GM19239 (cell line): ENCODE measurements at regions not wholly inside any gene's neighbourhood (a gene's known extent, or its start where the extent isn't known, plus 50 kb on each side); places are given as distances from the start of the nearest gene placed in this dataset.

Source experiments
- DNase-seq: peaks from one replicate; pipeline ENCODE4 v3.0.0; 2011; ENCODE audit warnings: low spot score; ENCODE audit not compliant: insufficient read length
- FAIRE-seq: peaks from 2 replicates; lab custom pipeline; 2011; peaks lifted over from hg19 to GRCh38; lab: Jason Lieb, UNC

DNA sequence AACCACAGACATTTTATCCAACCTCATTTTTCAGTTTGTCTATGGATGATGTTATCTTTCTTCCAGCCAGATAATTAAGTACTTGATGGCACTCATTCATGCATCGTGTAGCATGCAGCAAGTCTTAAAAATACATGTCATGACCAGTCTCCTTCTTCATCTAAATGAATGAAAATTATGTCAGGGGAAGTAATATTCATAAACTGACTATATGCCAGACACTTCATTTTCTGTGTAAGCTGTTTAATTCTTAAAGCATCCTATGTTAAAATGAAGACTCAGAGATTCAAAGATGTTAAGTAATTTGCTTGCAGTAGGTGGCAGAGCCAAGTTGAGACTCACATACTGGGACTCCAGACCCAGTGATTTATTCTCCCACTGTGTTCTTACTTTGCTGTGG is 181.7 kb upstream of the CD180 start:
- FAIRE-seq (no peak), DNase-seq (no peak)

DNA sequence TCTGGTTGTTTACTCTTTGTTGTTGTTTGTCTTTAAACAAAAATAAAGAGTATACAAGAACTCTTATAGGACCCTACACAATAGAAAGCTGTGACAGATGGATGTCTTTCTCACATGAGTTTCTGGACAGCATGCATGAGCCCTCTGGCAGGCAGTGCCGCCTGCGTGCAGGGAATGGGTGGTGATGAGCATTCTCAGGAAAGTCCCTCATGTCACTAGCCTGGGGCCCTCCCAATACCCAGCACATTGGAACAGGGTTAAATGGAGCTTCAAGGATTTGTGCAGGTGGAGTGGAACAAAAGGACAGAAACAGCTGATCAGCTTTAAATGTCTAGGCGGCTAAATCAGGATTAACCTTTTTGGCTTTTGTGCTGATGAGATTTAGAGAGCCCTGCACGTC is 181.0 kb upstream of the CD180 start:
- FAIRE-seq (no peak), DNase-seq (no peak)

DNA sequence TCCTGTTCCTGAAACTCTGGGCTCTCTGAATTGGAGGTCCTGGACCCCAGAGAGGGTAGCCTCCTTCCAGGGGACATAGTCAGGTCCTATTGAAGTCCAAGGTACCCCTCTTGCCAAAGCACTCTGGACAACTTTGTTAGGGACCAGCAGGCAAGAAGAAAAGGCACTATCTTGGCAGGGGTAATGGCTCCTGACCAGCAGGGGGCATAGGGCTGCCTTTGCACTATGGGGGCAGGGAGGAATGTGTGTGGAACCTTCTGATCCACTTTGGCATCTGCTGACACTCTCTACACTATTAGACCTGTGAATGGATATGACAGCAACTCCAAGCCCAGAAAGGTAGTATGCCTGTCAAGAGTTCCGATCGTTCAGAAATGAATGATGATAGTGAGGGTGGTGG is 179.0 kb upstream of the CD180 start:
- no peak for DNase-seq
- FAIRE-seq: no peak

DNA sequence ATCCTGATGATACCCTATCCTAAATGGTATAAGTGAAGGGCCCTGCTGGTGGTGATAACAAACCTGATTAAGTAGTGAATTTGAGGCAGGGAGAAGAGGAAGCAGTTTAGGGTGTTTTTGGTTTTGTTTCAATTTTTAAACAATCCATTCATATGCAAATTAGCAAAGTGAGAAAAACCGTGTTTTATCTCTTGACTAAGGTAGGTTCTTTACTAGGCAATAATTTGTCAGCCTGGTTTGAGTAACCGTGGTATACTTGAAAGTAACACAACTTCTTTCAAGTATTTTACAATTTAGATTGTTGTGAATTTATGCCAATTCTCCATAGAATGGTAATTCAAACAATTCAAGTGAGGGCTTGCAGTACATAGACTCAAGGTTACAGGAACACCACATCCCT is 177.8 kb upstream of the CD180 start:
- DNase-seq: no peak
- no peak for FAIRE-seq

DNA sequence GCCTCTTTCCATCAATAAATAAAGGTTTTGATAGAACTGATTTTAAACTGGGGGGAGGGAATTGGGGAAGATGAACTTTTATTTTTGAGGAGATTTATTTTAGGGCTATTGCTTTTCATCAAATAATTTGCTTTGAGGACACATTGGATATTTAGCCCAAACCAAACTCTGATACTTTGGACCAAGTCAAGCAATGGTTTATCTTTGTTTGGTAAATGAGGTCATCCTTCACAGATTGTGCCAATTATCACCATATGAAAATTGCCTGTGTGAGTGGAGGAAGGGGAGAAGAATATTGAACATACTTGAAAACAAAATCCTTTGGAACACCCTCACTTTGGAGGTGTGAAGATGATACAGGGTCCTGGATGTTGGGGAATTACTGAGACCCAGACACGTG is 176.9 kb upstream of the CD180 start:
- DNase-seq (no peak), FAIRE-seq (no peak)

DNA sequence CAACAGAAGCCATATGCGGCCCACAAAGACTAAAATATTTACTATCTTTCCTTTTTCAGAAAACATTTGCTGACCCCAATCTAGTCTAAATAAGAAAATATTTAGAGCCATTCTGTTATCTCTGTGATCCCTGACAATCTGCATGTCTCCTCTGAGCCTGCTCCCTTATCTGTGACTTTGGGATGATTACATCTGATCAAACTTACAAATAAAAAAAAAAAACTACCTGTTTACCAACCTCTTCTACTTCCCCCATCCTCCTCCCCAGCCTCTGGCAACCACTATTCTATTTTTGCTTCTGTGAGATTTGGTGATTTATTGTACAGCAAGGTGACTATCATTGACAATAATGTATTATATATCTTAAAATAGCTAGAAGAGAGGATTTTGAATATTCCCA is 176.3 kb upstream of the CD180 start:
- DNase-seq (no peak), FAIRE-seq (no peak)

DNA sequence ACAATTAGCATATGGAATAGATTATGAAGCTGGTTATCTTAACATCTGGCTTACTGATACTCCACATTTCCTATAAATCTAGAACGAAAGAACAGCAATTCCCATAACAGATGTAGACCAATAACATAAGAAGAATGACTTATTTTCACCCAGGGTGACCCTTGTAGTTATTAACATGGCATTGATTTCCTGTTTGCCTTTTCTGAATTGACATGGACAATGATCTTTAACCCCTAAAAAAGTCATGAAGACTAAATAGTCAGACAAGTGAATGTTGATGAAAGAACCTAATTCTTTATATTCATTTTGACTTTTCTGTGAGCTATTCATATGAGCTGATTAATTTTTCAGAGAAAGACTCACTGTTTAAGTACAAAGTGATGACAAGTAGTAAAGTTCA is 175.3 kb upstream of the CD180 start:
- no peak for FAIRE-seq
- no peak for DNase-seq

DNA sequence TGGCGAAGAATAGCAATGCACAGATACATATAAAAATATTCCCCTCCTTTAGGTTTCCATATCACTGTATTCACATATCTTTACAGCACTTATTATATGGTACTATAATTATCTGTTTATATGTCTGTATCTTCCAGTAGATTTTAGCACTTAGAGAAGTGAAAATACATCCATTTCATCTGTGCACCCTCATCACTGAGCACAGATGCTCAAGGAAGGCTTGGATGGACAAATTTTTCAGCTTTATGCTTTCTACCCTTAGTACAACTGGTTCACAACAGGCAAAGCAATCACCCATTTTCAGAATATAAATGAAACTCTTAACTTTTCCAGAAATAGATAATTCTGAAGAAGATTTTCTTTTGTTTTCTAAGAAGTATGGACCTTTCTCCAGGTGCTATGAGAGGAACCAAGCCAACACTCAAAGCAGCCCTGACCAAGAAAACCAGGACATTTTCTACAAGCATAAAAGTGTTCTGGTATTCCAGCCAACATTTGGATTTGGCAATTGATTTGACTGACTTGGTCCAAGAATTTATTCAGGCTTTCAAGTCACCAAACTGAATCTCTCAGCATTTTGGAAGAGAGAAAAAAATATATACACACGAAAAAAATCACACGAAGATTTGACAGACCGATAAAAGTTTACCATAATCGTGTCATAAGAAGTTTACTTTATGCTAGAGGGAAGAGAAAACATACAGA is 170.2 kb upstream of the CD180 start:
- no peak for FAIRE-seq

DNA sequence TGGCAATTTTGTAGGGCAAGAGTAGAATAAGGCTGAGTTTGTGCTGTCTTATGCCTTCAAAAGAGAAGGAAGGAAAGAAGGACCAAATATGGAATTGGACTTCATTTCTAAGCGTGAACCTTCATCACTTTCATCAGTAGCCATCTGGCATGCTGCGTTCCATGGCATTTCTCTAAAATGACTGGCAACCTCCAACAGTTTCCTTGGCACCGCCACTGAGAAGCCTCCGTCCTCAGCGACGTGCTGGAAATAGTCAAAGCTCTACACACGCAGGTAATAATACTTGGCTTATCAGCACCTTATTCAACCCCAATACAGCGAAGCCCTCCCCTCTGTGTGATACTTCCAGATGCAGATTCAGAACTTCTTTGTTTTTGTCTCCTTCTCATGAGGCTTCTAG is 169.7 kb upstream of the CD180 start:
- FAIRE-seq: no peak
- no peak for DNase-seq

More for the DNA sequence above, 170.2 kb upstream of the CD180 start:
- DNase-seq: no peak

DNA sequence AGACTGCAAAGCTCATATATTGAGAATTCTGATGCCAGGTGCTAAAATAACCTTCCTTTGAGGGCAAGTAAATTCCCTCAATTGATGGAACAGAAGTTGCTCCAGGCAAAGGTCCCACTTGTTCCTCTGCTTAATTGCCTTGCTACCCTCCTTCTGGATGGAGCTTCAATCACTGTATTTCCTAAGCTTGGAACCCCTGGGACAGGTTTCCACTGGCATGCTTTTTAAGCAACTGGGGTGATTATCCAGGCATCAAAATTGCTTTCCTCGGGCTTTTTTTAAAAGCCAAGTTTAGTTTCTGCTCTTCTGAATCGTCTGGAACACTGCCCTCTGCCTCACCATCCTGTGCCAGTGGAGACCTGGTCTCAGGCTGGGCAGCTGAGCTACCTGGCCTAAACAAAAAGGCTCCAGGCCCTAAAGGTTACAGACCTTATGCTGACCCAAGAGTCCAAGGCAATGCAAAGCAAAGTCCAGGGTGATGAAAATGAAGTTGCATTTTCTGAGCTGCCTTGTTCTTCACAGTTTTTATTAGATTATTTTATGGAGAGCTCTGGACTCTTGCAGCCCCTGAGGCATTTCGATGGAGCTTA is 167.9 kb upstream of the CD180 start:
- DNase-seq: no peak
- FAIRE-seq: no peak

DNA sequence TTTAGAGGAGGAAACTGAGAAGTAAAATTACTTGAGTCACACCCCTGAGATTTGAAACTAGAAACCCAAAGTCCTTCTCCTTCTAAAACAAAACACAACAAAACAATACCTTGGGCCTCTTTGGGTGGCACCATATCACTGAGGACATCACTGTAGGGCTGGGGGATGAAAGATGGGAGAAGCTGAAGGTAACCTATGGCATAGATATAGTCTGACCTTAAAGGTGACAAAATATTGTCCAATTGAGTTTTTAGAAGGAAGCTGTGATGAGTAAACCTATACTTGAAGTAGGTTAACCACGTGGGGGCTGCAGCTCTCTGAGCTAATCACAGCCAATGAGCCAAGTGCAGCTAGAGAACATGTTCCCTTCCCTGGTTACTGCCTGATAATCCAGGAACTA is 167.4 kb upstream of the CD180 start:
- no peak for FAIRE-seq
- no peak for DNase-seq

DNA sequence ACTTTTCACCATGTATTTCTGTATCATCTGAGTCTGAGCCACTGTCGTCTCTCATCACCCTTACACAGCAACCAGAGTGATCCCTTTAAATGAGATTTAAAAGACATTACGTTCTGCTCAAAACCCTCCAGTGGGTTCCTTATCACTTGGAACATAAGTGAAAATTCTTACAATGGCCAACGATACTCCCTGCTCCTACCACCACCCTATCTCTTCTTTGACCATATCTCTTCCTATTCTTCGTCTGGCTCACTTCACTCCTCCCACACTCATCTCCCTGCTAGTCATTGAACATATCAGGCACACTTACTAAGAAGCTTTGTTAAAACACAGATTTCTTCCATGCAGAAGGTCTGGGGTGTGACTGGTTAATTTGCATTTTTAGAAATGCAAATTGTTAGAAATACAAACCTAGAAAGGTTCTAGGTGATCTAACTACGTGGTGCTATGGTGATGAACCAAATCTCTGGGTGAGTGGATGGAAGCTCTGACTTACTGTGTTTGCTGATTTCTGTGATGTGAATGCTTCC is 166.6 kb upstream of the CD180 start:
- DNase-seq (no peak), FAIRE-seq (no peak)

DNA sequence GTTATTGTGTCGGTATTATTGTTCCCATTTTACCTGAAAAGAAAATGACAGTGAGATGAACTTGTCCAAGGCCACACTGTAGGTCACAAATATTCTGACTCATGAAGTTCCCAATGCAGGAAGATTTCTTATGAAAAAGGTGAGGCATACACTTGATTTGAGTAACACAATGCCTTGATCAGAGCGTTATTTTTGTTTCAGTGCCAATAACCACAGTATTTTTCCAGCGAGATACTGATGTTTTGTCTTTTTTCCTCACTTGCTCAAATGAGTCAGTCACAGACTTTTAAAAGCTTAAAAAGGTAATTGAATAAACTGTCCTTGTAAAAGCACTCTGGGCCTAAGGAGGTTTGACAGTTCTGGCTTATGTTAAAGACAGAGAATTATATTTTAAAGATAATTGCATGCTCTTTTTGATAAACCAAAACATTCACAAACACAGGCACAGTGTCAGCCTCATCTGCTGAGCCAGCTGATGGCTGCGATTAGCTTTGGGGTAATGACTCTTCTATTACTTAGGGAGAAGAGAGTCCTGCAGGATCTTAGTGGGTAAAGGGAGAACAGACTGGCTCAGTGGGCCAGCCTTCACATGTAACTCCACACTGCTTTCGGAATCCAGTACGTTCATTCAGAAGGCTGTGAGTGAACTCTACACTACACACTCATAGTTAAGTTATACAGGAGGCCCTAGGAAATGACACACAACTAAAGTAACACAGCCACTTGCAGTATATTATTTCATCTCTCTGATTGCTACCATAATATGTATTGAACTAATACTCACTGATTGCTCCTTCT is 165.5 kb upstream of the CD180 start:
- FAIRE-seq (no peak), DNase-seq (no peak)

DNA sequence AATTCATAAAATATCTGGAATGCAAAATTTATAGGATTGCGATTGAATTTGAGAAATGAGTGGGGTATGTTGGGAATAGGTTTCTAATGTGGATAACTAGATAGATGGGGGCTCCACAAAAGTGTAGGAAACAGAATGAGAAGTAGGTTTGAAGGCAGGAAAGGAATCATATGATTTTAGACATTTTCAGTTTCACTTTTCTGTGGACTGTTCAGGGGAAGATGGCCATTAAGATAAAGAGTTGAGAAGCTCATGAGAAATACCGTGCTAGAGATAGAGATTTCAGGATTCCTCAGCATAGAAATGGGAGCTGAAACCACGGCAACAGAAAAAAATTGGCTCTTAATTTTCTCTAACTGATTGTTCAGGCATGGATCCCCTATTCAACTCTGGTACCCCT is 163.4 kb upstream of the CD180 start:
- FAIRE-seq (no peak), DNase-seq (no peak)

DNA sequence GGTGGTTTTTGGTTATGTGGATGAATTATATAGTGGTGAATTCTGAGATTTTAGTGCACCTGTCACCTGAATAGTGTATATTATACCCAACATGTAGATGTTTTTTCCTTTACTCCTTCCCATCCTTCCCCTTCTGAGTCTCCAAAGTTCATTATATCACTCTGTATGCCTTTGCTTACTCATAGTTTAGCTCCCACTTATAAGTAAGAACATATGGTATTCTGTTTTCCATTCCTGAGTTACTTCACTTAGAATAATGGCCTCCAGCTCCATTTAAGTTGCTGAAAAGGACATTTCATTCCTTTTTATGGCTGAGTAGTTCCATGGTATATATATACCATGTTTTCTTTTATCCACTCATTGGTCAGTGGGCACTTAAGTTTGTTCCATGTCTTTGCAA is 161.6 kb upstream of the CD180 start:
- FAIRE-seq: no peak
- DNase-seq: no peak

DNA sequence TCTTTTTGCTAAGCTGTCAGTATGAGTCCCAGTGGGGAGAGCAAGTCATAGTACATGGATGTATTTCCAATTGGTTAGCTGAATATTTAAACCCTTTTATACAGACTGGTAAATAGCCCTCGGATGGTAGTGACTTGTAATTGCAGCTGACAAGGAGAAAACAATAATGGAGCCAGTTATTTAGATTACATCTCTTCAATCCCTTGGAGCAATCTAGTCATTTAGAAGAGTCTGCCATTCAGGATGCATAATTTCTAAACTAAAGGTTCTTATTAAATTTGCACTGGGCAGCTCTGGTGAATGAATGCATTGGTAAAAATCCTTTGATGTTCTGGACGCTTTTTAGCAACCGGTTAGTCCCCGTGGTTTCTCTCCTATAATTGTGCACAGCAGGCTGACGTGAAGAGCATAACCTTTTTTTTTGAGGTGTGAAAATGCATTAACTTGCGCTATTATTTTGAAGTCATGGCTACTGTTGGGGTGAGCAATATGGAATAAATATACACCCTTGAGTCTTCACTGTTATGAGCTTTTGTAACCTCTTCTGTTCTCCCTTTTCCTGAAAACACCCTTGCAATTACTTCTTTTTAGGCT is 158.6 kb upstream of the CD180 start:
- DNase-seq (no peak), FAIRE-seq (no peak)

DNA sequence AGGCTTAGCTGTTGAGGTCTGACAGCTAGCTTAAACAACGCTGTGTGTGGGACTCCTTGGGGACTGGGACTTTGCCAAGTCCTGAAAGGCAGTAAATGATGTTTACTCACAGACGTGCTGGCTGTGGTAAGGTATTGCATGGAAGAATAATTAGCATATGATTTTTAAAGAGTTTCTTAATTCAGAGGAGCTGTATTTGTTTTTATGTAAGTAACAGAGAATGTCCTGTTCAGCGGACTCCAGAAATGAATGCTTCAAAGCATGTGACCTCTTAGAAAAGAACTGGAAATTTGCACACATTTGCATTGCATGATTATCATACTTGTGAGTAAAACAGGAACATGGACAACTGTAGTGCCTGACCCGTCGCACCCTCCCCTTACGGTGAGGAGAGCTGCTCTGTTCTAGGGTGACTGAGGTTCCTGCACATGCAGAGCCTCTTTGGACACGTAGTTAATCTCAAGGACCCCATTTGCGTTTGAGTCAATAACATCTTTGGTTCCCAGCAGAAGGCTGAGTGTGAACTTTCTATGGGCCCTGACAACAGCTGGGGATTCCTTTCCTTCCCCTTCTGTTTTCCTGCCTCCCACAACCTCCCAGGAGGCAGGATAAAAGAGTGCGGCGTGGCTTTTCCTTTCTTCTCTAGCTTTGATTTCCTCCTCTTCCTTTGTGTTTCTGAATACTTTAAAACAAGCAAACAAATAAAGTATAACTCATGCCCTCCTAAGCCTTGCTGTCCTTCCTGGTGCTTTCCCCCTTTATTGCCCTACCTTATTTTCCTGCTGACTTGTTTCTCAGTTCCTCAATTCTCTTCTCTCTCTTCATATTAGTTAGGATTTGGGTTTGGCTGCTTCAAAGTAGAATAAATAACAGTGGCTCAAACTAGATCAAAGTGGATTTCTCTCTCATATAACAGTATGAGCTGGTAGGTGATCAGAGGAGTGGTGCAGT is 157.2 kb upstream of the CD180 start:
- FAIRE-seq (no peak), DNase-seq (no peak)

DNA sequence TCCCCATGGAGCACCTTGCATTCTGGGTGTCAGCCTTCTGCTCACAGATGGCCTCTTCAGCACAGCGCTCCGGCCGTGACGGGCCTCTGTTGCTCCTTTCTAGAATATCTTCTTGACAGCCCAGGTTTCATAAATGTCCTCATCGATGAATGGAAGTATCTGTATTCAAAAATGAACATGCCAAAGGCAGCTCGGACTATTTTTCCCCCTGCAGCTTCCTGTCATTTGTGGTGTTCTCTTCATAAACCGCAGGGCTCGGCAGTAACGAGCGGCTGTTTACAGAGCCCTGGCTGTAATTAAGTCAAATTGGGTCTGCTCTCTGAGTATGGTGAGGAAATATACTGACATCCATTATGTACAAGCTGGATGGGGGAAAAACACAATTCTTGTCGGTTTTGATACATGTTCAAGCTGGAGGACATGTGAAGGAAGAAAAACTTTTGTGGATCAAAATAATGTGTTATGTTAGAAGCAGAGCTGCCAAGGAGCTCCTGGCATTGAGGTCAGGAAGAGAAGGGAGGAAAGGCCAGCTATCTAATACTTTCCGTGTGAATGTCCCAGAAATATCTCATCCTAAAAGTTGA is 154.1 kb upstream of the CD180 start:
- DNase-seq (no peak), FAIRE-seq (no peak)

DNA sequence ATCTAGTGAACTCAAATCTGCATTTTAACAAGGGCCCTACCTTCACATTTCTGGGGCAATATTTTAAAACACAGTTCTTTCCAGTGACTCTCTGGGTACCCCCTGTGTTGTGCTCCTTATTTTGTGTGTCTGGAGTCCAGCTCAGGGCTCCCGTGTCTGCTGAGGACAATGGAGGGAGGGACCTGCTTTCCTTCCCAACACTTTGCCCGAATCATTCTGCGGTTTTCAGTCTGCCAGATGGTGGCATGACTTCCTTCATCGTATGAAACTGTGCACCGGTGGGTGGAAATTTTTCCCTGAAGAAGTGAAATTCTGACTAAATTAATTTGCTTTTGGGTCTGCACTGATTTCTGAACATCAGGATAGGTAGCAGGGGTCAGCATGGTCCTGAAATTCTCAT is 153.6 kb upstream of the CD180 start:
- DNase-seq (no peak), FAIRE-seq (no peak)

DNA sequence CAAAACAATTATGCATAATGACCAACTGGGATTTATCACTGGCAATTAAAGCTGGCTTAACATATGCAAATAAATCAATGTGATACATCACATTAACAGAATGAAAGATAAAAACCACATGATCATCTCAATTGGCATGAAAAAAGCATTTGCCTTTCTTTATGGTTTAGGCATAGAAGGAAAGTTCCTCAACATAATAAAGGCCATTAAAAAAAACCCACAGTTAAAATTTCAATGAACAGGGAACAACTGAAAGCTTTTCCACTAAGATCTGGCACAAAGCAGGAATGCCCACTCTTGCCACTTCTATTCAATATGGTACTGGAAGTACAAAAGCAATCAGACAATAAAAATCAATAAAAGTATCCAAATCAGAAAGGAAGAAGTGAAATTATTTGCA is 151.2 kb upstream of the CD180 start:
- no peak for FAIRE-seq

More for the DNA sequence above, 151.2 kb upstream of the CD180 start:
- DNase-seq: no peak
